ENCODE measurements at regions not wholly inside any gene's neighbourhood (a gene's known extent, or its start where the extent isn't known, plus 50 kb on each side); places are given as distances from the start of the nearest gene placed in this dataset.
A peak's percentile ranks its signal among the peaks of the same experiment; 100 is the strongest.

DNA sequence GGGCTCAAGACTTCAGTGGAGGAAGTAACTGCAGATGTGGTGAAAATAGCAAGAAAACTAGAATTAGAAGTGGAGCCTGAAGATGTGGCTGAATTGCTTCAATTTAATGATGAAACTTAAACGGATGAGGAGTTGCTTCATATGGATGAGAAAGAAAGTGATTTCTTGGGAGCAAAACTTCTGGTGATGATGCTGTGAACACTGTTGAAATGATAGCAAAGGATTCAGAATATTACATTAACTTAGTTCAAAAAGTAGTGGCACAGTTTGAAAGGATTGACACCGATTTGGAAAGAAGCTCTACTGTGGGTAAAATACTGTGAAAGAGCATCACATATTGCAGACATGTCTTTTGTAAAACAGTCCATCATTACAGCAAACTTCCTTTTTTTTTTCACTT lies 638.0 kb downstream of the NYAP2 start:
- intact Hi-C loops (cut with DNase I), result loop anchor here (10.0 kb wide), 1 partner anchor 767 kb away; no protein-coding TSS in a partner anchor
- Histone ChIP-seq H3K36me3 (no peaks in the 10 kb centered on the region), H3K27ac (replicated peaks in 1 of 4) (no peak overlapping the region), H3K27me3 (no peaks in the 10 kb centered on the region), H3K4me3 (no peak overlapping the region), H3K4me1 (peaks cover 0 to 2% (median under 1%) of the 10 kb centered on the region in 4 donors), H3K9me3 (no peaks in the 10 kb centered on the region)
- no peak for TF ChIP-seq POLR2AphosphoS5 (IDR thresholded peaks at IDR 0.05)
- TF ChIP-seq CTCF (IDR thresholded peaks at IDR 0.05), result no peak
- TF ChIP-seq EP300 (IDR thresholded peaks at IDR 0.05), result no peak
- TF ChIP-seq POLR2A (IDR thresholded peaks at IDR 0.05; ENCODE audit: low read depth), result no peak
- 92% methylated on average over 2 of the region's 2 CpGs for WGBS
- no peak for DNase-seq (ENCODE audit: extremely low spot score)

GRCh38 chr2:226031647-226032501 lies 632.4 kb downstream of the NYAP2 start:
- H3K36me3 ChIP-seq, result no peaks in the 10 kb centered on the region
- H3K27me3 ChIP-seq, result no peaks in the 10 kb centered on the region
- TF ChIP-seq CTCF (IDR thresholded peaks at IDR 0.05) (no peak), EP300 (IDR thresholded peaks at IDR 0.05) (no peak), POLR2A (IDR thresholded peaks at IDR 0.05; ENCODE audit: low read depth) (no peak), POLR2AphosphoS5 (IDR thresholded peaks at IDR 0.05) (no peak)
- peak overlapping the region; percentile 53 to 70 (median 63) for H3K27ac ChIP-seq (replicated peaks in 1 of 4)
- H3K4me3 ChIP-seq, result peak overlapping the region; percentile 51 to 66 (median 62)
- DNase-seq (ENCODE audit: extremely low spot score), result no peak
- WGBS, result 13% methylated on average over 6 of the region's 6 CpGs
- peaks cover 18 to 28% (median 24%) of the 10 kb centered on the region in 4 donors for H3K4me1 ChIP-seq
- H3K9me3 ChIP-seq, result no peaks in the 10 kb centered on the region
- intact Hi-C loops (cut with DNase I), result loop anchor here (10.0 kb wide), 1 partner anchor 773 kb away; no protein-coding TSS in a partner anchor

GRCh38 chr2:226030788-226031646 lies 631.5 kb downstream of the NYAP2 start:
- Histone ChIP-seq H3K4me3 (peak overlapping the region; percentile 51 to 66 (median 62)), H3K36me3 (no peaks in the 10 kb centered on the region), H3K27me3 (no peaks in the 10 kb centered on the region), H3K27ac (replicated peaks in 1 of 4) (peak overlapping the region; percentile 53 to 70 (median 63)), H3K9me3 (no peaks in the 10 kb centered on the region), H3K4me1 (peaks cover 18 to 28% (median 24%) of the 10 kb centered on the region in 4 donors)
- no peak for TF ChIP-seq CTCF (IDR thresholded peaks at IDR 0.05)
- peak; percentile 21 to 48 for TF ChIP-seq POLR2AphosphoS5 (IDR thresholded peaks at IDR 0.05)
- TF ChIP-seq EP300 (IDR thresholded peaks at IDR 0.05), result no peak
- DNase-seq (ENCODE audit: extremely low spot score), result no peak
- intact Hi-C loops (cut with DNase I), result loop anchor here (10.0 kb wide), 1 partner anchor 774 kb away; no protein-coding TSS in a partner anchor
- WGBS, result 3% methylated on average over 34 of the region's 34 CpGs

DNA sequence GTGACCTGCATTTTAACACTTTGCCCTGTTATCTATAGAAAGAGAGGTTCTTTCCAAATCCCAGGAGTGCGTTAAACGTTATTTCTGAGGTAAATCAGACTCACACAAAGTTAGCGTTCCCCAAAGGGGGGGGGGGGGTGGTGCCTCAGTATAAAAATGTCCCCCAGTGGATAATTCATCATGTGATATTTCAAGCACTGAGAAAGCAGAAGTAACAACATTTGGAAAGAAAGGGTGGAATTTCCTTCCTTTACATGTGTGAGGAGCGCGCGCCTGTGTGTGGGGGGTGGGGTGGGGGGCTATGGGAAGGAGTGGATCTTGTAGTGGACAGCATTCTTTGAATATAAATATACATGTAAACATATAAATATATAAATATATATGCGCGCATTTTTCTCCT lies 630.9 kb downstream of the NYAP2 start:
- Histone ChIP-seq H3K27me3 (no peaks in the 10 kb centered on the region), H3K4me1 (peaks cover 18 to 28% (median 24%) of the 10 kb centered on the region in 4 donors), H3K36me3 (no peaks in the 10 kb centered on the region), H3K9me3 (no peaks in the 10 kb centered on the region), H3K4me3 (peak overlapping the region; percentile 51 to 66 (median 62)), H3K27ac (replicated peaks in 1 of 4) (peak overlapping the region in 3 of 4 donors; percentile 60 to 70 (median 66))
- TF ChIP-seq EP300 (IDR thresholded peaks at IDR 0.05) (no peak), POLR2AphosphoS5 (IDR thresholded peaks at IDR 0.05) (no peak), CTCF (IDR thresholded peaks at IDR 0.05) (no peak), POLR2A (IDR thresholded peaks at IDR 0.05; ENCODE audit: low read depth) (no peak)
- intact Hi-C loops (cut with DNase I), result loop anchor here (10.0 kb wide), 1 partner anchor 774 kb away; no protein-coding TSS in a partner anchor
- 48% methylated on average over 8 of the region's 8 CpGs for WGBS
- DNase-seq (ENCODE audit: extremely low spot score), result no peak

Data from esophagus muscularis mucosa (tissue), 4 donors.